ENCODE measurements at regions not wholly inside any gene's neighbourhood (a gene's known extent, or its start where the extent isn't known, plus 50 kb on each side); places are given as distances from the start of the nearest gene placed in this dataset.

- Histone ChIP-seq H3K4me2 (no peak overlapping the region), H3K9me3 (no peaks in the 10 kb centered on the region), H2AFZ (ENCODE audit: low read depth) (no peak overlapping the region), H4K20me1 (ENCODE audit: insufficient read depth) (no peaks in the 10 kb centered on the region), H3K4me3 (ENCODE audit: low read depth in 2 of 2, low read length in 1 of 2) (no peak overlapping the region), H3K79me2 (ENCODE audit: insufficient read depth) (no peaks in the 10 kb centered on the region), H3K9ac (no peak overlapping the region), H3K9me2 (0 out of 2 replicates have a peak, but pooled peaks cover 3% of the 10 kb centered on the region), H3K36me3 (replicated peaks in 1 of 2; ENCODE audit: control insufficient read depth in 1 of 2, insufficient read depth in 2 of 2, low read length in 1 of 2) (no peaks in the 10 kb centered on the region), H3K27ac (ENCODE audit: low read depth in 2 of 2, low read length in 1 of 2) (no peak overlapping the region), H3K27me3 (ENCODE audit: insufficient read depth) (no peaks in the 10 kb centered on the region), H3F3A (replicated peaks; ENCODE audit: insufficient read depth) (no peaks in the 10 kb centered on the region), H3K4me1 (ENCODE audit: control insufficient read depth in 1 of 2, insufficient read depth in 2 of 2, low read depth in 1 of 2, low read length in 1 of 2) (no peaks in the 10 kb centered on the region)
- no peak for DNase-seq
- ChIA-PET CTCF (interaction anchor here (1.0 to 1.1 kb wide), 2 partner anchors 20 to 393 kb away, joined by 3 to 4 read pairs; no protein-coding TSS in a partner anchor), POLR2A (no interaction called here)
- 89% methylated on average over 3 of the region's 3 CpGs for WGBS (ENCODE audit: low lambda C conversion rate)
- no peak for TF ChIP-seq NRF1 (IDR thresholded peaks at IDR 0.05; ENCODE audit: low read depth, low read length)
- TF ChIP-seq RAD21 (IDR thresholded peaks at IDR 0.05; ENCODE audit: low read length) = no peak
- no peak for TF ChIP-seq EZH2phosphoT487 (IDR thresholded peaks at IDR 0.05; ENCODE audit: borderline replicate concordance, low read depth)
- no peak for TF ChIP-seq ZBTB33 (IDR thresholded peaks at IDR 0.05; ENCODE audit: borderline replicate concordance, low read depth)
- TF ChIP-seq REST (IDR thresholded peaks at IDR 0.05; ENCODE audit: low read depth, low read length) = no peak
- no peak for TF ChIP-seq MAX (IDR thresholded peaks at IDR 0.05; ENCODE audit: low read depth)
- no peak for TF ChIP-seq TEAD4 (IDR thresholded peaks at IDR 0.05; ENCODE audit: borderline replicate concordance, insufficient read depth)
- TF ChIP-seq MEF2A (IDR thresholded peaks at IDR 0.05; ENCODE audit: borderline replicate concordance, low read depth) = no peak
Observed at GRCh38 chr1:232259333-232259732, 370.6 kb downstream of the SIPA1L2 start.

- Histone ChIP-seq H3K4me3 (ENCODE audit: low read depth in 2 of 2, low read length in 1 of 2) (no peak overlapping the region), H3K4me2 (no peak overlapping the region), H3K79me2 (ENCODE audit: insufficient read depth) (no peaks in the 10 kb centered on the region), H3K9me2 (0 out of 2 replicates have a peak, but pooled peaks cover 3% of the 10 kb centered on the region), H3K36me3 (replicated peaks in 1 of 2; ENCODE audit: control insufficient read depth in 1 of 2, insufficient read depth in 2 of 2, low read length in 1 of 2) (no peaks in the 10 kb centered on the region), H4K20me1 (ENCODE audit: insufficient read depth) (no peaks in the 10 kb centered on the region), H3K27ac (ENCODE audit: low read depth in 2 of 2, low read length in 1 of 2) (no peak overlapping the region), H3K27me3 (ENCODE audit: insufficient read depth) (no peaks in the 10 kb centered on the region), H3F3A (replicated peaks; ENCODE audit: insufficient read depth) (no peaks in the 10 kb centered on the region), H3K4me1 (ENCODE audit: control insufficient read depth in 1 of 2, insufficient read depth in 2 of 2, low read depth in 1 of 2, low read length in 1 of 2) (peaks cover 0 to 14% of the 10 kb centered on the region in 2 experiments; a peak in 2 of 4 replicates), H2AFZ (ENCODE audit: low read depth) (no peak overlapping the region), H3K9me3 (no peaks in the 10 kb centered on the region), H3K9ac (no peak overlapping the region)
- DNase-seq = no peak
- ChIA-PET CTCF (no interaction called here), POLR2A (no interaction called here)
- WGBS (ENCODE audit: low lambda C conversion rate) = 64% methylated on average over 11 of the region's 11 CpGs
- TF ChIP-seq FOSL2 (IDR thresholded peaks at IDR 0.05; ENCODE audit: borderline replicate concordance, low read depth) = no peak
- TF ChIP-seq NRF1 (IDR thresholded peaks at IDR 0.05; ENCODE audit: low read depth, low read length) = no peak
- TF ChIP-seq RAD21 (IDR thresholded peaks at IDR 0.05; ENCODE audit: low read length) = no peak
- no peak for TF ChIP-seq MAX (IDR thresholded peaks at IDR 0.05; ENCODE audit: low read depth)
- TF ChIP-seq TCF12 (IDR thresholded peaks at IDR 0.05) = no peak
- no peak for TF ChIP-seq TAF1 (IDR thresholded peaks at IDR 0.05; ENCODE audit: borderline replicate concordance, low read depth, low read length)
- TF ChIP-seq CHD2 (IDR thresholded peaks at IDR 0.05; ENCODE audit: low read length, partially characterized antibody) = no peak
- TF ChIP-seq PBX3 (IDR thresholded peaks at IDR 0.05) = no peak
- TF ChIP-seq EP300 (IDR thresholded peaks at IDR 0.05; ENCODE audit: borderline replicate concordance in 1 of 2, low read depth in 1 of 2, low read length in 1 of 2) = no peak
- no peak for TF ChIP-seq IRF3 (IDR thresholded peaks at IDR 0.05; ENCODE audit: low read depth, low read length)
- no peak for TF ChIP-seq USF2 (IDR thresholded peaks at IDR 0.05; ENCODE audit: borderline replicate concordance, low read depth, low read length)
Observed at GRCh38 chr1:232252546-232253118, 377.3 kb downstream of the SIPA1L2 start.

Measured in SK-N-SH (cell line).